ENCODE measurements at regions not wholly inside any gene's neighbourhood (a gene's known extent, or its start where the extent isn't known, plus 50 kb on each side); places are given as distances from the start of the nearest gene placed in this dataset.

- ChIA-PET CTCF (no interaction called here), POLR2A (no interaction called here)
- Histone ChIP-seq H3K27ac (ENCODE audit: extremely low read depth, low read depth, low read length) (no peak overlapping the region), H3K4me3 (ENCODE audit: low read depth, low read length) (no peak overlapping the region), H3K9me3 (ENCODE audit: control insufficient read depth, insufficient read depth, low read depth, low read length) (no peaks in the 10 kb centered on the region), H3K4me1 (ENCODE audit: control insufficient read depth, insufficient read depth, low read length) (no peaks in the 10 kb centered on the region), H3K36me3 (ENCODE audit: control insufficient read depth in 2 of 2, insufficient read depth in 1 of 2, low read length in 2 of 2) (no peaks in the 10 kb centered on the region)
- no peak for TF ChIP-seq FEZF1 (tag by site-specific recombination; IDR thresholded peaks at IDR 0.05)
- no peak for TF ChIP-seq GFI1B (tag by site-specific recombination; IDR thresholded peaks at IDR 0.05)
- no peak for TF ChIP-seq ZNF341 (tag by site-specific recombination; IDR thresholded peaks at IDR 0.05; ENCODE audit: low read depth)
Observed at GRCh38 chr1:221794935-221795334, 53.0 kb upstream of the DUSP10 start.

- POLR2A ChIA-PET, result no interaction called here
- Histone ChIP-seq H3K36me3 (ENCODE audit: control insufficient read depth in 2 of 2, insufficient read depth in 1 of 2, low read length in 2 of 2) (no peaks in the 10 kb centered on the region), H3K27ac (ENCODE audit: extremely low read depth, low read depth, low read length) (no peak overlapping the region), H3K4me1 (ENCODE audit: control insufficient read depth, insufficient read depth, low read length) (no peaks in the 10 kb centered on the region), H3K4me3 (ENCODE audit: low read depth, low read length) (no peak overlapping the region), H3K9me3 (ENCODE audit: control insufficient read depth, insufficient read depth, low read depth, low read length) (no peaks in the 10 kb centered on the region)
- CTCF ChIA-PET, result interaction anchor here (0.6 kb wide), 1 partner anchor 31 kb away, joined by 3 read pairs; no protein-coding TSS in a partner anchor
- no peak for TF ChIP-seq KLF8 (tag by site-specific recombination; IDR thresholded peaks at IDR 0.05)
- no peak for TF ChIP-seq ZNF645 (tag by site-specific recombination; IDR thresholded peaks at IDR 0.05)
- TF ChIP-seq ZNF184 (tag by site-specific recombination; IDR thresholded peaks at IDR 0.05), result 0 out of 2 replicates have a peak, but pooled peaks have one; percentile 36
- TF ChIP-seq ZNF362 (tag by site-specific recombination; IDR thresholded peaks at IDR 0.05), result no peak
- peak; percentile 67 for TF ChIP-seq ZBTB21 (tag by site-specific recombination; IDR thresholded peaks at IDR 0.05)
- no peak for TF ChIP-seq PRDM2 (tag by site-specific recombination; IDR thresholded peaks at IDR 0.05; ENCODE audit: borderline replicate concordance)
- no peak for TF ChIP-seq ZBTB10 (tag by site-specific recombination; IDR thresholded peaks at IDR 0.05)
- TF ChIP-seq ZNF626 (tag by site-specific recombination; IDR thresholded peaks at IDR 0.05), result no peak
- TF ChIP-seq ZNF843 (tag by site-specific recombination; IDR thresholded peaks at IDR 0.05), result no peak
- no peak for TF ChIP-seq ZFP41 (tag by site-specific recombination; IDR thresholded peaks at IDR 0.05; ENCODE audit: borderline replicate concordance)
- TF ChIP-seq ATF2 (tag by site-specific recombination; IDR thresholded peaks at IDR 0.05; ENCODE audit: low read depth), result no peak
- no peak for TF ChIP-seq BCL6B (tag by site-specific recombination; IDR thresholded peaks at IDR 0.05)
- TF ChIP-seq ZNF23 (tag by site-specific recombination; IDR thresholded peaks at IDR 0.05; ENCODE audit: borderline replicate concordance), result no peak
- TF ChIP-seq INSM2 (tag by site-specific recombination; IDR thresholded peaks at IDR 0.05), result no peak
- TF ChIP-seq ZNF354C (tag by site-specific recombination; IDR thresholded peaks at IDR 0.05; ENCODE audit: borderline replicate concordance, low read depth), result no peak
Observed at GRCh38 chr1:221794079-221794670, 52.3 kb upstream of the DUSP10 start.

Data from HEK293 (cell line).